A673 (cell line): ENCODE measurements at regions not wholly inside any gene's neighbourhood (a gene's known extent, or its start where the extent isn't known, plus 50 kb on each side); places are given as distances from the start of the nearest gene placed in this dataset.

Experiments
- CTCF ChIP-seq: fragments of 300-800, 200-600 bp; sonication (generic); conservative IDR thresholded peaks from 2 replicates; pipeline ENCODE4 v1.5.1; 2017; ENCODE audit warnings: low read depth, mild to moderate bottlenecking, antibody characterized with exemption, low read length, moderate library complexity, mixed read lengths
- EZH2 ChIP-seq: fragments of 200-600 bp; sonication (generic); IDR thresholded peaks from 2 replicates; pipeline ENCODE4 v1.6.1; 2017; ENCODE audit warnings: borderline replicate concordance, low read depth, mild to moderate bottlenecking, mixed read lengths, antibody characterized with exemption, low read length; ENCODE audit not compliant: poor library complexity, severe bottlenecking

DNA sequence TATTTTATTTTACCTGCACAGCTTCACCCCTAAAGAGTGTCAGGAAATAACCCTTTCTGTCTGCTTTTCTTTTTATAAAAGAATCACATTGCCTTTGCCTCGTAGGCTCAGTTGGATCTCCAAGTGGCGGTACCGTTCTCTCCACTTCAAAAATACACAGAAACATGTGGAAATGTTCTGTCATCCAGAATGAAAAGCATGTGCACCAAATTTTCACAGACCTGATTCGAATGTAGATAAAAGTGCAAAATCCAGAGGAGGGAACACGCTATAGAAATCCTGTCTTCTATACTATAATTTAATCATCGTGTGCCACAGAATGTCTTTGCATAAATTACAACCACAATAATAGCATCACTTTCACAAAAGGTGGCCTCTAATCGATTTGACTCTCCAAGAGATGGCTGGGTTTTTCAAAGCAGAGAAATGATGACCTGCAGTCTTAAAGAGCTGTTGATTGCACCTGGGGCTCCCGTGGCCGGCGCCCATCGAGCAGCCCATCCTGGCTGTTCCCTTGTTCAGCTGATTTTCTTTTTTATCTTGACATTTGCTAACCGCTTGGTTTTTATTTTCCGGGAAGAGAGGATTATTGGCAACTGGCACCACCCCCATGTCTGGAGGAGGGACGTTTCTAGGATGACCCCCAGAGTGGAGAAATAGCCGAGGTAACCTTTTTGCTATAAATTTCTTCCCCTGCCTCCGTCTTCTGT, 290.2 kb downstream of the SOX11 start:
- TF ChIP-seq CTCF (no peak), EZH2 (no peak)
